ENCODE measurements at regions not wholly inside any gene's neighbourhood (a gene's known extent, or its start where the extent isn't known, plus 50 kb on each side); places are given as distances from the start of the nearest gene placed in this dataset.

GRCh38 chr7:12508005-12508404 is 62.5 kb upstream of the SCIN start:
- Histone ChIP-seq H3K27ac (no peak overlapping the region), H2AFZ (no peak overlapping the region), H3K36me3 (ENCODE audit: control insufficient read depth, insufficient read depth, low read length) (no peaks in the 10 kb centered on the region), H3K79me2 (no peaks in the 10 kb centered on the region), H3K9me3 (ENCODE audit: control insufficient read depth, low read length) (no peaks in the 10 kb centered on the region), H3K4me3 (ENCODE audit: low read depth, low read length) (no peak overlapping the region), H3K9ac (no peak overlapping the region), H3K4me2 (ENCODE audit: low read length) (no peak overlapping the region), H3K27me3 (ENCODE audit: control insufficient read depth, insufficient read depth, low read length) (no peaks in the 10 kb centered on the region), H3K4me1 (no peaks in the 10 kb centered on the region)
- TF ChIP-seq CTCF (IDR thresholded peaks at IDR 0.05), result no peak

- H3K36me3 ChIP-seq (ENCODE audit: control insufficient read depth, insufficient read depth, low read length), result no peaks in the 10 kb centered on the region
- H3K9me3 ChIP-seq (ENCODE audit: control insufficient read depth, low read length), result no peaks in the 10 kb centered on the region
- no peaks in the 10 kb centered on the region for H3K27me3 ChIP-seq (ENCODE audit: control insufficient read depth, insufficient read depth, low read length)
- TF ChIP-seq CTCF (IDR thresholded peaks at IDR 0.05), result no peak
- no peak overlapping the region for H3K9ac ChIP-seq
- H3K4me1 ChIP-seq, result no peaks in the 10 kb centered on the region
- H3K79me2 ChIP-seq, result no peaks in the 10 kb centered on the region
- no peak overlapping the region for H3K27ac ChIP-seq
- H2AFZ ChIP-seq, result no peak overlapping the region
- H3K4me2 ChIP-seq (ENCODE audit: low read length), result no peak overlapping the region
- H3K4me3 ChIP-seq (ENCODE audit: low read depth, low read length), result no peak overlapping the region
Measured at GRCh38 chr7:12508554-12508953, 62.0 kb upstream of the SCIN start.

GRCh38 chr7:12517451-12517850 is 53.1 kb upstream of the SCIN start:
- no peaks in the 10 kb centered on the region for H3K4me1 ChIP-seq
- H3K4me2 ChIP-seq (ENCODE audit: low read length), result no peak overlapping the region
- H3K9me3 ChIP-seq (ENCODE audit: control insufficient read depth, low read length), result no peaks in the 10 kb centered on the region
- H3K79me2 ChIP-seq, result no peaks in the 10 kb centered on the region
- no peak overlapping the region for H3K4me3 ChIP-seq (ENCODE audit: low read depth, low read length)
- no peak overlapping the region for H2AFZ ChIP-seq
- TF ChIP-seq CTCF (IDR thresholded peaks at IDR 0.05), result no peak
- H3K9ac ChIP-seq, result no peak overlapping the region
- no peak overlapping the region for H3K27ac ChIP-seq
- no peaks in the 10 kb centered on the region for H3K36me3 ChIP-seq (ENCODE audit: control insufficient read depth, insufficient read depth, low read length)
- H3K27me3 ChIP-seq (ENCODE audit: control insufficient read depth, insufficient read depth, low read length), result no peaks in the 10 kb centered on the region

GRCh38 chr7:12518920-12519681 is 51.4 kb upstream of the SCIN start:
- H3K9me3 ChIP-seq (ENCODE audit: control insufficient read depth, low read length), result no peaks in the 10 kb centered on the region
- H3K27ac ChIP-seq, result no peak overlapping the region
- H3K27me3 ChIP-seq (ENCODE audit: control insufficient read depth, insufficient read depth, low read length), result no peaks in the 10 kb centered on the region
- no peak overlapping the region for H2AFZ ChIP-seq
- no peak overlapping the region for H3K4me2 ChIP-seq (ENCODE audit: low read length)
- H3K4me3 ChIP-seq (ENCODE audit: low read depth, low read length), result no peak overlapping the region
- TF ChIP-seq CTCF (IDR thresholded peaks at IDR 0.05), result no peak
- H3K36me3 ChIP-seq (ENCODE audit: control insufficient read depth, insufficient read depth, low read length), result no peaks in the 10 kb centered on the region
- H3K4me1 ChIP-seq, result no peaks in the 10 kb centered on the region
- no peaks in the 10 kb centered on the region for H3K79me2 ChIP-seq
- H3K9ac ChIP-seq, result no peak overlapping the region

- H3K9ac ChIP-seq, result no peak overlapping the region
- H3K79me2 ChIP-seq, result no peaks in the 10 kb centered on the region
- no peaks in the 10 kb centered on the region for H3K27me3 ChIP-seq (ENCODE audit: control insufficient read depth, insufficient read depth, low read length)
- no peak overlapping the region for H2AFZ ChIP-seq
- no peaks in the 10 kb centered on the region for H3K4me1 ChIP-seq
- no peak overlapping the region for H3K4me3 ChIP-seq (ENCODE audit: low read depth, low read length)
- H3K36me3 ChIP-seq (ENCODE audit: control insufficient read depth, insufficient read depth, low read length), result no peaks in the 10 kb centered on the region
- H3K27ac ChIP-seq, result no peak overlapping the region
- no peaks in the 10 kb centered on the region for H3K9me3 ChIP-seq (ENCODE audit: control insufficient read depth, low read length)
- H3K4me2 ChIP-seq (ENCODE audit: low read length), result no peak overlapping the region
- no peak for TF ChIP-seq CTCF (IDR thresholded peaks at IDR 0.05)
Measured at GRCh38 chr7:12519682-12520009, 50.9 kb upstream of the SCIN start.
